WTC11 (cell line): ENCODE measurements at regions not wholly inside any gene's neighbourhood (a gene's known extent, or its start where the extent isn't known, plus 50 kb on each side); places are given as distances from the start of the nearest gene placed in this dataset.

Experiments used
- ATAC-seq: fragments of 200-7000 bp; cut with Tn5 transposase; 2 replicates; pipeline ENCODE4 v1.10.0; 2021; ENCODE audit warnings: mild to moderate bottlenecking, moderate library complexity
- CTCF ChIA-PET: fragments of 300-600 bp; sonication (Branson Sonifier 250); formaldehyde crosslinking; loops from one replicate; lab custom pipeline; 2021; ENCODE audit warnings: antibody characterized with exemption; lab: Charles Lee
- POLR2A ChIA-PET: fragments of 350-600 bp; sonication (Branson Sonifier 250); formaldehyde crosslinking; loops from one replicate; lab custom pipeline; 2021; ENCODE audit warnings: antibody characterized with exemption; lab: Charles Lee
- DNase-seq: peaks from one replicate; pipeline ENCODE4 v3.0.0; 2021; ENCODE audit warnings: low spot score
- H3K27ac Mint-ChIP-seq: 2 replicates; pipeline ENCODE4 v1.8.0; 2021; ENCODE audit warnings: mixed read lengths
- H3K27me3 Mint-ChIP-seq: 2 replicates; pipeline ENCODE4 v1.8.0; 2021; ENCODE audit warnings: low read depth, mild to moderate bottlenecking, moderate library complexity, mixed read lengths
- H3K36me3 Mint-ChIP-seq: 2 replicates; pipeline ENCODE4 v1.8.0; 2021; ENCODE audit warnings: mixed read lengths
- H3K4me1 Mint-ChIP-seq: 2 replicates; pipeline ENCODE4 v1.8.0; 2022; ENCODE audit warnings: mixed read lengths
- H3K4me3 Mint-ChIP-seq: 2 replicates; pipeline ENCODE4 v1.8.0; 2021; ENCODE audit warnings: mild to moderate bottlenecking, moderate library complexity, mixed read lengths
- H3K9me3 Mint-ChIP-seq: 2 replicates; pipeline ENCODE4 v1.8.0; 2021; ENCODE audit warnings: mixed read lengths
- ATF3 ChIP-seq: sonication (generic); formaldehyde crosslinking; conservative IDR thresholded peaks from 2 replicates; pipeline ENCODE4 v1.8.1; 2022; ENCODE audit warnings: mild to moderate bottlenecking, missing genetic modification reagents
- EMX1 ChIP-seq: fragments of 250-450 bp; sonication (Bioruptor Pico); IDR thresholded peaks from 2 replicates; pipeline ENCODE4 v1.8.0; 2021; ENCODE audit warnings: mild to moderate bottlenecking
- ESRRA ChIP-seq: sonication (generic); formaldehyde crosslinking; IDR thresholded peaks from 2 replicates; pipeline ENCODE4 v1.8.1; 2022; ENCODE audit warnings: mild to moderate bottlenecking, missing genetic modification reagents, borderline replicate concordance
- ETV6 ChIP-seq: sonication (generic); formaldehyde crosslinking; IDR thresholded peaks from 2 replicates; pipeline ENCODE4 v1.8.1; 2022; ENCODE audit warnings: mild to moderate bottlenecking, missing genetic modification reagents
- GTF2I ChIP-seq: fragments of 250-450 bp; sonication (Bioruptor Pico); conservative IDR thresholded peaks from 2 replicates; pipeline ENCODE4 v1.4.0; 2021; ENCODE audit warnings: mild to moderate bottlenecking
- MYBL2 ChIP-seq: sonication (generic); formaldehyde crosslinking; IDR thresholded peaks from 2 replicates; pipeline ENCODE4 v1.8.1; 2023; ENCODE audit warnings: mild to moderate bottlenecking, moderate library complexity, missing genetic modification reagents
- RORB ChIP-seq: fragments of 250-450 bp; sonication (Bioruptor Pico); IDR thresholded peaks from 2 replicates; pipeline ENCODE4 v1.9.0; 2021; ENCODE audit warnings: mild to moderate bottlenecking
- TEAD1 ChIP-seq: sonication (generic); formaldehyde crosslinking; IDR thresholded peaks from 2 replicates; pipeline ENCODE4 v1.8.0; 2022; ENCODE audit warnings: mild to moderate bottlenecking, missing genetic modification reagents
- USF2 ChIP-seq: sonication (generic); formaldehyde crosslinking; IDR thresholded peaks from 2 replicates; pipeline ENCODE4 v1.8.1; 2023; ENCODE audit warnings: mild to moderate bottlenecking, missing genetic modification reagents, moderate library complexity
- ZNF232 ChIP-seq: sonication (generic); formaldehyde crosslinking; IDR thresholded peaks from 2 replicates; pipeline ENCODE4 v1.8.0; 2022; ENCODE audit warnings: mild to moderate bottlenecking, missing genetic modification reagents
- ZNF416 ChIP-seq: fragments of 250-450 bp; sonication (Bioruptor Pico); IDR thresholded peaks from 2 replicates; pipeline ENCODE4 v1.9.0; 2021; ENCODE audit warnings: mild to moderate bottlenecking, inconsistent platforms
- ZNF512 ChIP-seq: sonication (generic); formaldehyde crosslinking; IDR thresholded peaks from 2 replicates; pipeline ENCODE4 v1.8.1; 2022; ENCODE audit warnings: missing genetic modification reagents, borderline replicate concordance
- TF ChIP-seq, protein P1 (sequence below): sonication (generic); formaldehyde crosslinking; IDR thresholded peaks from 2 replicates; pipeline ENCODE4 v1.8.1; 2023; ENCODE audit warnings: mild to moderate bottlenecking, missing genetic modification reagents
- TF ChIP-seq, protein P2 (sequence below): sonication (generic); formaldehyde crosslinking; IDR thresholded peaks from 2 replicates; pipeline ENCODE4 v1.8.1; 2022; ENCODE audit warnings: low read depth, mild to moderate bottlenecking, moderate library complexity, missing genetic modification reagents, borderline replicate concordance
- TF ChIP-seq, protein P3 (sequence below): sonication (generic); formaldehyde crosslinking; IDR thresholded peaks from 2 replicates; pipeline ENCODE4 v1.8.0; 2023; ENCODE audit warnings: missing genetic modification reagents
- TF ChIP-seq, protein P4 (sequence below): sonication (generic); formaldehyde crosslinking; IDR thresholded peaks from 2 replicates; pipeline ENCODE4 v1.8.1; 2022; ENCODE audit warnings: mild to moderate bottlenecking, missing genetic modification reagents, moderate library complexity, borderline replicate concordance
- TF ChIP-seq, protein P5 (sequence below): sonication (generic); formaldehyde crosslinking; IDR thresholded peaks from 2 replicates; pipeline ENCODE4 v1.8.1; 2022; ENCODE audit warnings: low read depth, missing genetic modification reagents, borderline replicate concordance
- TF ChIP-seq, protein P6 (sequence below): fragments of 250-450 bp; sonication (Bioruptor Pico); IDR thresholded peaks from 2 replicates; pipeline ENCODE4 v1.9.0; 2021; ENCODE audit warnings: mild to moderate bottlenecking

- POLR2A ChIA-PET, result no interaction called here
- TF ChIP-seq ESRRA (CRISPR knock-in tag) (no peak), ETV6 (CRISPR knock-in tag) (no peak), GTF2I (no peak), ZNF512 (CRISPR knock-in tag) (no peak)
- TF ChIP-seq, protein P1, sequence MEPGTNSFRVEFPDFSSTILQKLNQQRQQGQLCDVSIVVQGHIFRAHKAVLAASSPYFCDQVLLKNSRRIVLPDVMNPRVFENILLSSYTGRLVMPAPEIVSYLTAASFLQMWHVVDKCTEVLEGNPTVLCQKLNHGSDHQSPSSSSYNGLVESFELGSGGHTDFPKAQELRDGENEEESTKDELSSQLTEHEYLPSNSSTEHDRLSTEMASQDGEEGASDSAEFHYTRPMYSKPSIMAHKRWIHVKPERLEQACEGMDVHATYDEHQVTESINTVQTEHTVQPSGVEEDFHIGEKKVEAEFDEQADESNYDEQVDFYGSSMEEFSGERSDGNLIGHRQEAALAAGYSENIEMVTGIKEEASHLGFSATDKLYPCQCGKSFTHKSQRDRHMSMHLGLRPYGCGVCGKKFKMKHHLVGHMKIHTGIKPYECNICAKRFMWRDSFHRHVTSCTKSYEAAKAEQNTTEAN (CRISPR knock-in tag), result no peak
- TF ChIP-seq, protein P2, sequence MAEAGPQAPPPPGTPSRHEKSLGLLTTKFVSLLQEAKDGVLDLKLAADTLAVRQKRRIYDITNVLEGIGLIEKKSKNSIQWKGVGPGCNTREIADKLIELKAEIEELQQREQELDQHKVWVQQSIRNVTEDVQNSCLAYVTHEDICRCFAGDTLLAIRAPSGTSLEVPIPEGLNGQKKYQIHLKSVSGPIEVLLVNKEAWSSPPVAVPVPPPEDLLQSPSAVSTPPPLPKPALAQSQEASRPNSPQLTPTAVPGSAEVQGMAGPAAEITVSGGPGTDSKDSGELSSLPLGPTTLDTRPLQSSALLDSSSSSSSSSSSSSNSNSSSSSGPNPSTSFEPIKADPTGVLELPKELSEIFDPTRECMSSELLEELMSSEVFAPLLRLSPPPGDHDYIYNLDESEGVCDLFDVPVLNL (CRISPR knock-in tag), result no peak
- Mint-ChIP-seq H3K36me3 (no peaks in the 10 kb centered on the region; the same call in 1 of the 2 replicates), H3K27ac (no peak overlapping the region), H3K4me3 (no peak overlapping the region), H3K4me1 (no peaks in the 10 kb centered on the region), H3K27me3 (no peaks in the 10 kb centered on the region; the same call in 1 of the 2 replicates), H3K9me3 (peaks cover 2% of the 10 kb centered on the region)
- CTCF ChIA-PET, result no interaction called here
- no peak for DNase-seq
- no peak for ATAC-seq
Observed at GRCh38 chr1:103371234-103371633, 154.3 kb upstream of the RNPC3 start.

GRCh38 chr1:103367186-103367585 is 158.3 kb upstream of the RNPC3 start:
- Mint-ChIP-seq H3K27ac (no peak overlapping the region), H3K36me3 (no peaks in the 10 kb centered on the region), H3K9me3 (peaks cover 3% of the 10 kb centered on the region), H3K4me1 (no peaks in the 10 kb centered on the region), H3K4me3 (no peak overlapping the region), H3K27me3 (no peaks in the 10 kb centered on the region; the same call in 1 of the 2 replicates)
- no peak for ATAC-seq
- CTCF ChIA-PET, result no interaction called here
- TF ChIP-seq, protein P3, sequence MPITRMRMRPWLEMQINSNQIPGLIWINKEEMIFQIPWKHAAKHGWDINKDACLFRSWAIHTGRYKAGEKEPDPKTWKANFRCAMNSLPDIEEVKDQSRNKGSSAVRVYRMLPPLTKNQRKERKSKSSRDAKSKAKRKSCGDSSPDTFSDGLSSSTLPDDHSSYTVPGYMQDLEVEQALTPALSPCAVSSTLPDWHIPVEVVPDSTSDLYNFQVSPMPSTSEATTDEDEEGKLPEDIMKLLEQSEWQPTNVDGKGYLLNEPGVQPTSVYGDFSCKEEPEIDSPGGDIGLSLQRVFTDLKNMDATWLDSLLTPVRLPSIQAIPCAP (CRISPR knock-in tag), result no peak
- TF ChIP-seq ETV6 (CRISPR knock-in tag), result no peak
- no peak for TF ChIP-seq ZNF232
- TF ChIP-seq, protein P4, sequence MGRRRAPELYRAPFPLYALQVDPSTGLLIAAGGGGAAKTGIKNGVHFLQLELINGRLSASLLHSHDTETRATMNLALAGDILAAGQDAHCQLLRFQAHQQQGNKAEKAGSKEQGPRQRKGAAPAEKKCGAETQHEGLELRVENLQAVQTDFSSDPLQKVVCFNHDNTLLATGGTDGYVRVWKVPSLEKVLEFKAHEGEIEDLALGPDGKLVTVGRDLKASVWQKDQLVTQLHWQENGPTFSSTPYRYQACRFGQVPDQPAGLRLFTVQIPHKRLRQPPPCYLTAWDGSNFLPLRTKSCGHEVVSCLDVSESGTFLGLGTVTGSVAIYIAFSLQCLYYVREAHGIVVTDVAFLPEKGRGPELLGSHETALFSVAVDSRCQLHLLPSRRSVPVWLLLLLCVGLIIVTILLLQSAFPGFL (CRISPR knock-in tag), result no peak
- POLR2A ChIA-PET, result no interaction called here
- DNase-seq, result no peak

DNA sequence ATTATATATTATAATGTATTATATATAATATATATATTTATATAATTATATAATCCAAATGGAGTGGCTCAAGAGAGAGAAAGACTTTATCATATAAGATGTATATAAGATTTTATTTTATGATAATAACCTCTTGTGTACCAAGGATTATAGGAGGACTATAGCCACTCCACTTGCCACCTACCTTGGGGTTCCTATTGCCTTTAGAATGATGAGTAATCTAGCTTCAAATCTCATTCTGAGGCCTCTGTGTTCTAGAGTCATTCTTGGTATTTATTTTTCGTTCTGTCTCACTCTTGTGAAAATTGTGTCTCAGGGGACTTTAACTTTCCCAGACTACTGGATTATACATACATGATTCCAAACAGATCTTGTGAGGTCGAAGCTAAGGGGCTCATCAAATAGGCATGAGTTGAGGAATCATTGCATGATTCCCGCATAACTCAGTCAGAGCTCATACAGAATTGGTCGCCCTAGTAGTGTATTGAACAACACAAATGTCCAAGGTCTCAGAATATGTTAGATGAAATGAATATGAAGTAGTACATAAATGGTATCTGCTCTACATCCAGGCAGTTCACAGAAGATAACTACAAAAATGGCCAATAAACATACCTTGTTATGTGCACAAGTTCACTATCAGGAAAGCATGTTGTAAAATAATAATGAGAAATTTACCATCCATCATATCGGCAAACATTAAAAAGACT is 159.5 kb upstream of the RNPC3 start:
- CTCF ChIA-PET, result no interaction called here
- Mint-ChIP-seq H3K27ac (no peak overlapping the region), H3K4me3 (no peak overlapping the region), H3K36me3 (no peaks in the 10 kb centered on the region), H3K4me1 (no peaks in the 10 kb centered on the region), H3K9me3 (peaks cover 3% of the 10 kb centered on the region), H3K27me3 (no peaks in the 10 kb centered on the region; the same call in 1 of the 2 replicates)
- no peak for ATAC-seq
- no peak for DNase-seq
- TF ChIP-seq USF2 (CRISPR knock-in tag) (no peak), EMX1 (CRISPR knock-in tag) (no peak), RORB (no peak), MYBL2 (CRISPR knock-in tag) (no peak), ZNF416 (no peak), ZNF512 (CRISPR knock-in tag) (no peak), TEAD1 (CRISPR knock-in tag) (no peak), ATF3 (CRISPR knock-in tag) (no peak)
- TF ChIP-seq, protein P5, sequence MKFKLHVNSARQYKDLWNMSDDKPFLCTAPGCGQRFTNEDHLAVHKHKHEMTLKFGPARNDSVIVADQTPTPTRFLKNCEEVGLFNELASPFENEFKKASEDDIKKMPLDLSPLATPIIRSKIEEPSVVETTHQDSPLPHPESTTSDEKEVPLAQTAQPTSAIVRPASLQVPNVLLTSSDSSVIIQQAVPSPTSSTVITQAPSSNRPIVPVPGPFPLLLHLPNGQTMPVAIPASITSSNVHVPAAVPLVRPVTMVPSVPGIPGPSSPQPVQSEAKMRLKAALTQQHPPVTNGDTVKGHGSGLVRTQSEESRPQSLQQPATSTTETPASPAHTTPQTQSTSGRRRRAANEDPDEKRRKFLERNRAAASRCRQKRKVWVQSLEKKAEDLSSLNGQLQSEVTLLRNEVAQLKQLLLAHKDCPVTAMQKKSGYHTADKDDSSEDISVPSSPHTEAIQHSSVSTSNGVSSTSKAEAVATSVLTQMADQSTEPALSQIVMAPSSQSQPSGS, result no peak
- TF ChIP-seq, protein P4 (CRISPR knock-in tag), result no peak
- TF ChIP-seq, protein P6, sequence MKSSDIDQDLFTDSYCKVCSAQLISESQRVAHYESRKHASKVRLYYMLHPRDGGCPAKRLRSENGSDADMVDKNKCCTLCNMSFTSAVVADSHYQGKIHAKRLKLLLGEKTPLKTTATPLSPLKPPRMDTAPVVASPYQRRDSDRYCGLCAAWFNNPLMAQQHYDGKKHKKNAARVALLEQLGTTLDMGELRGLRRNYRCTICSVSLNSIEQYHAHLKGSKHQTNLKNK (CRISPR knock-in tag), result no peak
- POLR2A ChIA-PET, result no interaction called here
